ENCODE measurements at regions not wholly inside any gene's neighbourhood (a gene's known extent, or its start where the extent isn't known, plus 50 kb on each side); places are given as distances from the start of the nearest gene placed in this dataset.

DNA sequence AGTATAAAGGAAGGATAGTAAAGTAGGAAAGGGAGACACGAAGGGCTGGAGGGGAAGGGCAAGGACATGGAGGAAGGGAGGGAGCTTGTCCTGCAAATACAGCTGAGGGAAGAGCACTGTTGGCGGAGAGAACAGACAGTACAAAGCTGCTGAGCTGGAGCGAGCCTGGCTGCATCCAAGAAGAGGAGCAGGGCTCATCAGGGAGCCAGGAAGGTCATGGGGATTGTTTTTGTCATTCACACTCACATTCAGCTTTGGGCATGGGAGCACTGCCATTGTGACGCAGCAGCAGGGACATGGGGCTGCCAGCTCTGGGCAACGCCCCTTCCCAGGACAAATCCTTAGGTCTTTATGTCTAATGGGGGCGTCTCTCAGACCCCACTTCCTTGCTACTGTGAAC, 125.1 kb downstream of the COPS8 start:
- TF ChIP-seq TBL1XR1 (IDR thresholded peaks at IDR 0.05; ENCODE audit: low read length in 2 of 2) (no peak), ESRRA (IDR thresholded peaks at IDR 0.05; ENCODE audit: borderline replicate concordance, low read depth) (no peak)
